ENCODE measurements at regions not wholly inside any gene's neighbourhood (a gene's known extent, or its start where the extent isn't known, plus 50 kb on each side); places are given as distances from the start of the nearest gene placed in this dataset.

- no peaks in the 10 kb centered on the region for H3K79me1 ChIP-seq (ENCODE audit: low read depth in 1 of 2, low read length in 2 of 2)
- no peaks in the 10 kb centered on the region for H3K36me3 ChIP-seq (ENCODE audit: control insufficient read depth, insufficient read depth, low read length)
- no peak overlapping the region for H3K9ac ChIP-seq (ENCODE audit: low read depth, low read length)
- H3K4me1 ChIP-seq (ENCODE audit: control insufficient read depth, insufficient read depth, low read length): no peaks in the 10 kb centered on the region
- in situ Hi-C loops (cut with MboI; ENCODE audit: low sequenced_read_pairs) (no loop called here), intact Hi-C loops (cut with micrococcal nuclease) (no loop called here), dilution Hi-C loops (cut with HindIII; ENCODE audit: low sequenced_read_pairs, unreplicated experiment) (no loop called here)
- H2BK120ac ChIP-seq (ENCODE audit: low read depth, low read length): no peak overlapping the region
- H4K20me1 ChIP-seq (ENCODE audit: insufficient read depth, low read length): no peaks in the 10 kb centered on the region
- no TSS peak for BruUV-seq (replicated peaks)
- TF ChIP-seq POLR2A (IDR thresholded peaks at IDR 0.05; ENCODE audit: low read depth, low read length) (no peak), MAFK (IDR thresholded peaks at IDR 0.05; ENCODE audit: low read depth, low read length) (no peak), NFE2L2 (IDR thresholded peaks at IDR 0.05; ENCODE audit: low read depth, low read length) (no peak), BHLHE40 (IDR thresholded peaks at IDR 0.05; ENCODE audit: low read depth, low read length) (no peak), RFX5 (IDR thresholded peaks at IDR 0.05; ENCODE audit: low read depth, low read length) (no peak), MXI1 (IDR thresholded peaks at IDR 0.05; ENCODE audit: borderline replicate concordance, low read depth, low read length) (no peak), CHD1 (IDR thresholded peaks at IDR 0.05; ENCODE audit: low read depth, low read length) (no peak), MAZ (IDR thresholded peaks at IDR 0.05; ENCODE audit: borderline replicate concordance, low read depth, low read length) (no peak), SMC3 (IDR thresholded peaks at IDR 0.05; ENCODE audit: low read depth, low read length) (no peak), CEBPB (IDR thresholded peaks at IDR 0.05; ENCODE audit: low read depth, low read length) (no peak), RAD21 (IDR thresholded peaks at IDR 0.05; ENCODE audit: low read length) (no peak), CTCF (conservative IDR thresholded peaks at IDR 0.05; ENCODE audit: low read depth, low read length) (no peak), RCOR1 (IDR thresholded peaks at IDR 0.05; ENCODE audit: insufficient replicate concordance, low read length) (no peak), FOS (IDR thresholded peaks at IDR 0.05; ENCODE audit: low read depth, low read length) (no peak)
- TF ChIP-seq, protein P1, sequence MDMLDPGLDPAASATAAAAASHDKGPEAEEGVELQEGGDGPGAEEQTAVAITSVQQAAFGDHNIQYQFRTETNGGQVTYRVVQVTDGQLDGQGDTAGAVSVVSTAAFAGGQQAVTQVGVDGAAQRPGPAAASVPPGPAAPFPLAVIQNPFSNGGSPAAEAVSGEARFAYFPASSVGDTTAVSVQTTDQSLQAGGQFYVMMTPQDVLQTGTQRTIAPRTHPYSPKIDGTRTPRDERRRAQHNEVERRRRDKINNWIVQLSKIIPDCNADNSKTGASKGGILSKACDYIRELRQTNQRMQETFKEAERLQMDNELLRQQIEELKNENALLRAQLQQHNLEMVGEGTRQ (IDR thresholded peaks at IDR 0.05; ENCODE audit: low read depth, low read length): no peak
- TF ChIP-seq, protein P2, sequence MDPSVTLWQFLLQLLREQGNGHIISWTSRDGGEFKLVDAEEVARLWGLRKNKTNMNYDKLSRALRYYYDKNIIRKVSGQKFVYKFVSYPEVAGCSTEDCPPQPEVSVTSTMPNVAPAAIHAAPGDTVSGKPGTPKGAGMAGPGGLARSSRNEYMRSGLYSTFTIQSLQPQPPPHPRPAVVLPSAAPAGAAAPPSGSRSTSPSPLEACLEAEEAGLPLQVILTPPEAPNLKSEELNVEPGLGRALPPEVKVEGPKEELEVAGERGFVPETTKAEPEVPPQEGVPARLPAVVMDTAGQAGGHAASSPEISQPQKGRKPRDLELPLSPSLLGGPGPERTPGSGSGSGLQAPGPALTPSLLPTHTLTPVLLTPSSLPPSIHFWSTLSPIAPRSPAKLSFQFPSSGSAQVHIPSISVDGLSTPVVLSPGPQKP (IDR thresholded peaks at IDR 0.05; ENCODE audit: borderline replicate concordance, low read depth, low read length): no peak
- POLR2A ChIA-PET (ENCODE audit: unreplicated experiment): no interaction called here
- H3K18ac ChIP-seq (ENCODE audit: low read depth, low read length): no peak overlapping the region
- H2AK5ac ChIP-seq (ENCODE audit: low read depth, low read length): no peak overlapping the region
- no peaks in the 10 kb centered on the region for H3K9me3 ChIP-seq (ENCODE audit: control insufficient read depth, insufficient read depth, low read length)
- H3K14ac ChIP-seq (replicated peaks; ENCODE audit: low read depth, low read length): no peak overlapping the region
- H4K91ac ChIP-seq (ENCODE audit: insufficient read depth, low read depth, low read length): no peak overlapping the region
- no peak overlapping the region for H2BK20ac ChIP-seq (ENCODE audit: low read depth, low read length)
- no CpG with 5 or more reads among the region's 4 CpGs for WGBS, 2 experiments (ENCODE audit: extremely low coverage in 2 of 2, insufficient read length in 1 of 2)
- H3K4me3 ChIP-seq (ENCODE audit: insufficient read depth, low read depth, low read length): no peak overlapping the region
- H3K4me2 ChIP-seq (ENCODE audit: low read depth, low read length): no peak overlapping the region
- H2AFZ ChIP-seq (replicated peaks; ENCODE audit: low read length, poor library complexity): no peak overlapping the region
- no peaks in the 10 kb centered on the region for H3K27me3 ChIP-seq (ENCODE audit: control insufficient read depth, insufficient read depth, low read length)
- H3K4ac ChIP-seq (ENCODE audit: low read depth, low read length): no peak overlapping the region
- H2BK5ac ChIP-seq (ENCODE audit: low read depth, low read length, poor library complexity, severe bottlenecking): no peak overlapping the region
- no peak for ATAC-seq (ENCODE audit: low read depth)
- no peak overlapping the region for H3K23ac ChIP-seq (ENCODE audit: low read depth, low read length)
- H4K8ac ChIP-seq (ENCODE audit: low read depth in 2 of 2, low read length in 2 of 2): no peak overlapping the region
- H2AK9ac ChIP-seq (replicated peaks; ENCODE audit: low read depth, low read length, poor library complexity): no peak overlapping the region
- no peak overlapping the region for H3K27ac ChIP-seq (ENCODE audit: insufficient read depth, low read length)
- CTCF ChIA-PET: no interaction called here
- no peak for DNase-seq
- H3K56ac ChIP-seq (ENCODE audit: extremely low read depth, insufficient read depth, low read length): no peak overlapping the region
- no peak overlapping the region for H2BK15ac ChIP-seq (ENCODE audit: low read depth, low read length)
- H4K5ac ChIP-seq (ENCODE audit: low read depth, low read length): no peak overlapping the region
- H3K9me1 ChIP-seq (ENCODE audit: insufficient read depth, low read length): no peaks in the 10 kb centered on the region
These were observed 123.5 kb downstream of the LRRC70 start for GRCh38 chr5:62702126-62702525.

Data from IMR-90 (cell line).